ENCODE measurements at regions not wholly inside any gene's neighbourhood (a gene's known extent, or its start where the extent isn't known, plus 50 kb on each side); places are given as distances from the start of the nearest gene placed in this dataset.
"Not testable (repeated sequence)": the region's sequence is repeated elsewhere in the genome, so short reads cannot be mapped to it uniquely, and the experiment has no call there.

GRCh38 chr12:78269620-78270019, 438.9 kb downstream of the NAV3 start:
- no peak for DNase-seq

GRCh38 chr12:78271546-78271945, 440.9 kb downstream of the NAV3 start:
- no peak for DNase-seq

- DNase-seq = no peak
These were observed 445.2 kb downstream of the NAV3 start for GRCh38 chr12:78275886-78276285.

- DNase-seq = no peak
These were observed 448.1 kb downstream of the NAV3 start for GRCh38 chr12:78278706-78279190.

- no peak for DNase-seq
These were observed 448.9 kb downstream of the NAV3 start for GRCh38 chr12:78279567-78279966.

GRCh38 chr12:78281102-78281501, 450.4 kb downstream of the NAV3 start:
- DNase-seq = not testable (repeated sequence)

- no peak for DNase-seq
These were observed 453.7 kb downstream of the NAV3 start for GRCh38 chr12:78284417-78284816.

- peak; percentile 7 to 21 for DNase-seq
These were observed 460.1 kb downstream of the NAV3 start for GRCh38 chr12:78290606-78291345.

GRCh38 chr12:78293059-78293686, 462.5 kb downstream of the NAV3 start:
- no peak for DNase-seq

GRCh38 chr12:78301282-78301681, 470.6 kb downstream of the NAV3 start:
- not testable (repeated sequence) for DNase-seq

GRCh38 chr12:78305808-78306207, 475.1 kb downstream of the NAV3 start:
- DNase-seq = no peak

- no peak for DNase-seq
These were observed 475.5 kb downstream of the NAV3 start for GRCh38 chr12:78306236-78306635.

GRCh38 chr12:78308701-78309100, 478.0 kb downstream of the NAV3 start:
- DNase-seq = no peak

GRCh38 chr12:78315028-78315427, 484.3 kb downstream of the NAV3 start:
- no peak for DNase-seq

GRCh38 chr12:78316136-78316535, 485.4 kb downstream of the NAV3 start:
- no peak for DNase-seq

GRCh38 chr12:78316631-78317468, 486.2 kb downstream of the NAV3 start:
- DNase-seq = no peak

GRCh38 chr12:78321696-78322095, 491.0 kb downstream of the NAV3 start:
- DNase-seq = no peak

GRCh38 chr12:78323226-78323625, 492.5 kb downstream of the NAV3 start:
- DNase-seq = no peak

- no peak for DNase-seq
These were observed 493.5 kb downstream of the NAV3 start for GRCh38 chr12:78324234-78324633.

- no peak for DNase-seq
These were observed 497.8 kb downstream of the NAV3 start for GRCh38 chr12:78328524-78328923.

- DNase-seq = no peak
These were observed 499.4 kb downstream of the NAV3 start for GRCh38 chr12:78330131-78330530.

- no peak for DNase-seq
These were observed 500.5 kb downstream of the NAV3 start for GRCh38 chr12:78331181-78331580.

- DNase-seq = no peak
These were observed 501.1 kb downstream of the NAV3 start for GRCh38 chr12:78331753-78332152.

Data from right lung (tissue), 2 donors.